ENCODE measurements at regions not wholly inside any gene's neighbourhood (a gene's known extent, or its start where the extent isn't known, plus 50 kb on each side); places are given as distances from the start of the nearest gene placed in this dataset.
"Not testable (repeated sequence)": the region's sequence is repeated elsewhere in the genome, so short reads cannot be mapped to it uniquely, and the experiment has no call there.

DNA sequence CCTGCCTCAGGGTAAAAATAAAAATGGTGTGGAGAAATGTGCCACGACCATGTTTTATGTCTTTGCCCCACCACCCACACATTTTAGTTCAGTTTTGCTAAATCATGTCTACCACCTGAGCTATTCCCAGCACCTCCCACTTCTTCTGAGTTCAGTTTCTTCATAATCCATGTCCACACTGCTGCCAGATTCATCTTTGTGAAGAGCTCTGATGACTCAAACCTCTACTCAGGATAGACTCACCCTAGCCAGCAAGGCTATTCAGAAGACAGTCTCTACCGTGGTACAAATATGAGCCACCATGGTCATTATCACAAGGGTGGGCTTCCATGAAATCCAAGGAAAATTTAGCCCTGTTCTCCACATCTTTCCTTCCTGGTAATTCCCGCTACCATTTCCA lies 231.1 kb upstream of the PRKCQ start:
- Mint-ChIP-seq H3K4me3 (ENCODE audit: unreplicated experiment) (no peak overlapping the region), H3K27me3 (ENCODE audit: unreplicated experiment) (peaks cover 2% of the 10 kb centered on the region)

DNA sequence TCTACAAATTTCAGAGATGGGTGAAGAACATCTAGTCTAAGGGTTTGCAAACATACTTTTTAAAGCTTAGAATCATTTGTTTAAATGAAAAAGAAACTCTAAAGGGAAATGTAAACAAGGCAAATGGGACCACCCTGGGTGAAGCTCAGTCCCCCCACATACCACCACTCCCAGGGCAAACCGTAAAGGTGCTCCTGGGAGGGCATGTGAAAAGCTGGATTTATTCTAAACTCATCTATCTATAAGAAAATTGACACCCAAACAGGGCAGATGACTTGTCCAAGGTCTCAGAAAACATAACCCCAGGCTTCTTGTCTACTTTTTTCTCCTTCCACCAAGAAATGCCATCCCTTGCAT lies 223.3 kb upstream of the PRKCQ start:
- H3K27ac Mint-ChIP-seq (ENCODE audit: unreplicated experiment): no peak overlapping the region
- TF ChIP-seq, protein P1, sequence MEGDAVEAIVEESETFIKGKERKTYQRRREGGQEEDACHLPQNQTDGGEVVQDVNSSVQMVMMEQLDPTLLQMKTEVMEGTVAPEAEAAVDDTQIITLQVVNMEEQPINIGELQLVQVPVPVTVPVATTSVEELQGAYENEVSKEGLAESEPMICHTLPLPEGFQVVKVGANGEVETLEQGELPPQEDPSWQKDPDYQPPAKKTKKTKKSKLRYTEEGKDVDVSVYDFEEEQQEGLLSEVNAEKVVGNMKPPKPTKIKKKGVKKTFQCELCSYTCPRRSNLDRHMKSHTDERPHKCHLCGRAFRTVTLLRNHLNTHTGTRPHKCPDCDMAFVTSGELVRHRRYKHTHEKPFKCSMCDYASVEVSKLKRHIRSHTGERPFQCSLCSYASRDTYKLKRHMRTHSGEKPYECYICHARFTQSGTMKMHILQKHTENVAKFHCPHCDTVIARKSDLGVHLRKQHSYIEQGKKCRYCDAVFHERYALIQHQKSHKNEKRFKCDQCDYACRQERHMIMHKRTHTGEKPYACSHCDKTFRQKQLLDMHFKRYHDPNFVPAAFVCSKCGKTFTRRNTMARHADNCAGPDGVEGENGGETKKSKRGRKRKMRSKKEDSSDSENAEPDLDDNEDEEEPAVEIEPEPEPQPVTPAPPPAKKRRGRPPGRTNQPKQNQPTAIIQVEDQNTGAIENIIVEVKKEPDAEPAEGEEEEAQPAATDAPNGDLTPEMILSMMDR (IDR thresholded peaks at IDR 0.05; ENCODE audit: partially characterized antibody, unreplicated experiment): no peak
- peaks cover 3% of the 10 kb centered on the region for H3K27me3 Mint-ChIP-seq (ENCODE audit: unreplicated experiment)
- H3K4me3 Mint-ChIP-seq (ENCODE audit: unreplicated experiment): no peak overlapping the region
- H3K9me3 Mint-ChIP-seq (ENCODE audit: unreplicated experiment): peaks cover 1% of the 10 kb centered on the region
- H3K4me1 Mint-ChIP-seq (ENCODE audit: low read depth, unreplicated experiment): no peaks in the 10 kb centered on the region
- DNase-seq: no peak
- H3K36me3 Mint-ChIP-seq (ENCODE audit: unreplicated experiment): peaks cover 5% of the 10 kb centered on the region

More for the DNA sequence above, 231.1 kb upstream of the PRKCQ start:
- H3K36me3 Mint-ChIP-seq (ENCODE audit: unreplicated experiment): peaks cover 3% of the 10 kb centered on the region
- no peaks in the 10 kb centered on the region for H3K9me3 Mint-ChIP-seq (ENCODE audit: unreplicated experiment)
- no peaks in the 10 kb centered on the region for H3K4me1 Mint-ChIP-seq (ENCODE audit: low read depth, unreplicated experiment)
- H3K27ac Mint-ChIP-seq (ENCODE audit: unreplicated experiment): no peak overlapping the region
- no peak for DNase-seq
- TF ChIP-seq, protein P1 (IDR thresholded peaks at IDR 0.05; ENCODE audit: partially characterized antibody, unreplicated experiment): no peak

DNA sequence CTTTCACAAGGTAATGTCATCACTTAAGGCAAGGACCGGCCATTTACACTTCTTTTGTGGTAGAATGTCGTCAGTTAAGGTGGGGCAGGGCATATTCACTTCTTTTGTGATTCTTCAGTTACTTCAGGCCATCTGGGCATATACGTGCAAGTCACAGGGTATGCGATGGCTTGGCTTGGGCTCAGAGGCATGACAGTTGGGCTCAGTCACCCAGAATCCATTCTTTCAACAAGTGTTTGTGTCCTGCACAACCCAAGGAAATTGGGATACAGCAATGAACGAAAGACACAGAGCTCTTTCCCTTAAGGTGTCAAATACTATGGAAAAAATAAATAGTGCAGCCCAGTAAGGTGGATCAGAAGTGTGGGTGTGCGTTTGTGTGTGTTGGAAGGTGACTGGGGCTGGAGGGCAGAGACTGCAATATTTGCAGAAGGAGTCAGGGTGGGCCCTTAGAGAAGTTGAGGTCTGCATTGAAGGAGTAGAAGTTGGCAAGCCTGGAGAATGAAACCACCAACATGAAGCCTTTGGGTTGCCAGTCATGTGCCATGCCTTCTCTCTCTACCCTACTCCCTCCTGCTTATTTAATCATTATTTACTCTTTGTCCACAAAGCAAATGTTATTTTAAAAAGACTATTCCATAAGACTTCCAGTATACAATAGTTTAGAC lies 222.8 kb upstream of the PRKCQ start:
- Mint-ChIP-seq H3K4me3 (ENCODE audit: unreplicated experiment) (no peak overlapping the region), H3K4me1 (ENCODE audit: low read depth, unreplicated experiment) (no peaks in the 10 kb centered on the region), H3K36me3 (ENCODE audit: unreplicated experiment) (peaks cover 5% of the 10 kb centered on the region), H3K27ac (ENCODE audit: unreplicated experiment) (no peak overlapping the region), H3K9me3 (ENCODE audit: unreplicated experiment) (peaks cover 1% of the 10 kb centered on the region), H3K27me3 (ENCODE audit: unreplicated experiment) (peaks cover 3% of the 10 kb centered on the region)
- TF ChIP-seq, protein P1 (IDR thresholded peaks at IDR 0.05; ENCODE audit: partially characterized antibody, unreplicated experiment): no peak
- DNase-seq: no peak

DNA sequence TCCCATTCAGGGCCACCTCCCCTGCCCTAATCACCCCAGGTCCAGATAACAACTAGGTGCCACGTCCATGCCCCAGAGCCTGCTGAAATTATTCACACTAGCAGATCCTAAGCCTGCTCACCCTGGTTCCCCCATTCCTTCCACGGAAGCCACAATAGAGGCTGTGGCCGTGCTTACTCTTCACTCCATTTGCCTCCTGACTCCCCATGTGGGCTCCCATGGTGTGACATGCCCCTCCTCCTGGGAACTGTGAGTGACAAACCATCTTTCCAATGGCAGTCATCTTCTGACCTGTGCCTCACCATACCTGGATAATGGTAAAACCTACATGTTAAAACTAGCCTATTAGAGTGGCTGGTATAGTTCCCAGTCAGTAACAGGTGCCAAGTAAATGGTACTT lies 216.2 kb upstream of the PRKCQ start:
- DNase-seq: no peak
- Mint-ChIP-seq H3K4me3 (ENCODE audit: unreplicated experiment) (no peak overlapping the region), H3K9me3 (ENCODE audit: unreplicated experiment) (no peaks in the 10 kb centered on the region), H3K27me3 (ENCODE audit: unreplicated experiment) (peaks cover 2% of the 10 kb centered on the region), H3K4me1 (ENCODE audit: low read depth, unreplicated experiment) (peaks cover 6% of the 10 kb centered on the region), H3K27ac (ENCODE audit: unreplicated experiment) (no peak overlapping the region), H3K36me3 (ENCODE audit: unreplicated experiment) (peaks cover 1% of the 10 kb centered on the region)
- TF ChIP-seq, protein P1 (IDR thresholded peaks at IDR 0.05; ENCODE audit: partially characterized antibody, unreplicated experiment): no peak

DNA sequence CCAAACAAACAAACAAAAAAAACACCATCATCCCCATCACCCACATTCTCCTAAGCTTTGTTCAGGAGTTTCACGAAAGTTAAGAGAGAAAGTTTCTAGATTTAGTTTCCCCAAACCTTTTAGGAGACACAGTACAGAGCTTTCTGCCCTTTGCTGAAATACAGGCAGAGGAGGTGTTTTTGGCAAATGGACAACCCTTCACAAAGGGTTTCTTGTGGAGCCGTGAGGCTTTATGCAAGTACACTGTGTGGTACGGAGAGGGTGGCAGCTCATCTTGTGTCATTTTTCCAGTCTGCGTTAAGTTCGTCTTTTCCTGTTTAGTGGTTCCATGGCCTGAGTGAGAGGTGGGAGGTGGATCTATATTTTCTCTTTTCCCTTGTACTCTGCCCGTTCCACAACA lies 215.5 kb upstream of the PRKCQ start:
- peaks cover 2% of the 10 kb centered on the region for H3K27me3 Mint-ChIP-seq (ENCODE audit: unreplicated experiment)
- H3K36me3 Mint-ChIP-seq (ENCODE audit: unreplicated experiment): no peaks in the 10 kb centered on the region
- peaks cover 6% of the 10 kb centered on the region for H3K4me1 Mint-ChIP-seq (ENCODE audit: low read depth, unreplicated experiment)
- no peak overlapping the region for H3K4me3 Mint-ChIP-seq (ENCODE audit: unreplicated experiment)
- no peak for DNase-seq
- H3K9me3 Mint-ChIP-seq (ENCODE audit: unreplicated experiment): no peaks in the 10 kb centered on the region
- no peak overlapping the region for H3K27ac Mint-ChIP-seq (ENCODE audit: unreplicated experiment)
- TF ChIP-seq, protein P1 (IDR thresholded peaks at IDR 0.05; ENCODE audit: partially characterized antibody, unreplicated experiment): no peak

DNA sequence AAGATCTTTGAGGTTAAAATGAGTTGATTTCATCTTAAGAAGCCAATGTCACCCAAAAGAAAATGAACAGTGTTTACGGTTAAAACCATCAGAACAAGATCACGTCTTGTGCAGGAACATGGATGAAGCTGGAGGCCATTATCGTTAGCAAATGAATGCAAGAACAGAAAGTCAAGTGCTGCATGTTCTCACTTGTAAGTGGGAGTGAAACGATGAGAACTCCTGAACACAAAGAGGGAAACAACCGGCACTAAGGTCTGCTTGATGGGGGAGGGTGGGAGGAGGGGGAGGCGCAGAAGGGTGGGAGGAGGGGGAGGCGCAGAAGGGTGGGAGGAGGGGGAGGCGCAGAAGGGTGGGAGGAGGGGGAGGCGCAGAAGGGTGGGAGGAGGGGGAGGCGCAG lies 214.8 kb upstream of the PRKCQ start:
- H3K36me3 Mint-ChIP-seq (ENCODE audit: unreplicated experiment); H3K4me3 Mint-ChIP-seq (ENCODE audit: unreplicated experiment); DNase-seq; H3K27me3 Mint-ChIP-seq (ENCODE audit: unreplicated experiment); H3K27ac Mint-ChIP-seq (ENCODE audit: unreplicated experiment); H3K4me1 Mint-ChIP-seq (ENCODE audit: low read depth, unreplicated experiment); H3K9me3 Mint-ChIP-seq (ENCODE audit: unreplicated experiment): not testable (repeated sequence)

Measured in glutamatergic neuron (in vitro differentiated cells).